ENCODE measurements at regions not wholly inside any gene's neighbourhood (a gene's known extent, or its start where the extent isn't known, plus 50 kb on each side); places are given as distances from the start of the nearest gene placed in this dataset.

- peaks cover 32% of the 10 kb centered on the region for H3K4me1 ChIP-seq
- H3K9me3 ChIP-seq, result no peaks in the 10 kb centered on the region
- no peaks in the 10 kb centered on the region for H3K27me3 ChIP-seq
- TF ChIP-seq POLR2A (IDR thresholded peaks at IDR 0.05) (no peak), POLR2AphosphoS5 (IDR thresholded peaks at IDR 0.05) (no peak), EP300 (IDR thresholded peaks at IDR 0.05) (no peak)
- TF ChIP-seq, protein P1, sequence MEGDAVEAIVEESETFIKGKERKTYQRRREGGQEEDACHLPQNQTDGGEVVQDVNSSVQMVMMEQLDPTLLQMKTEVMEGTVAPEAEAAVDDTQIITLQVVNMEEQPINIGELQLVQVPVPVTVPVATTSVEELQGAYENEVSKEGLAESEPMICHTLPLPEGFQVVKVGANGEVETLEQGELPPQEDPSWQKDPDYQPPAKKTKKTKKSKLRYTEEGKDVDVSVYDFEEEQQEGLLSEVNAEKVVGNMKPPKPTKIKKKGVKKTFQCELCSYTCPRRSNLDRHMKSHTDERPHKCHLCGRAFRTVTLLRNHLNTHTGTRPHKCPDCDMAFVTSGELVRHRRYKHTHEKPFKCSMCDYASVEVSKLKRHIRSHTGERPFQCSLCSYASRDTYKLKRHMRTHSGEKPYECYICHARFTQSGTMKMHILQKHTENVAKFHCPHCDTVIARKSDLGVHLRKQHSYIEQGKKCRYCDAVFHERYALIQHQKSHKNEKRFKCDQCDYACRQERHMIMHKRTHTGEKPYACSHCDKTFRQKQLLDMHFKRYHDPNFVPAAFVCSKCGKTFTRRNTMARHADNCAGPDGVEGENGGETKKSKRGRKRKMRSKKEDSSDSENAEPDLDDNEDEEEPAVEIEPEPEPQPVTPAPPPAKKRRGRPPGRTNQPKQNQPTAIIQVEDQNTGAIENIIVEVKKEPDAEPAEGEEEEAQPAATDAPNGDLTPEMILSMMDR (IDR thresholded peaks at IDR 0.05), result no peak
- no peaks in the 10 kb centered on the region for H3K36me3 ChIP-seq
- no peak overlapping the region for H3K4me3 ChIP-seq
- 96% methylated on average over 4 of the region's 5 CpGs for WGBS
- no peak for DNase-seq (ENCODE audit: low spot score in 2 of 2)
- no peak overlapping the region for H3K27ac ChIP-seq
Observed at GRCh38 chr5:173768267-173768806, 119.8 kb upstream of the CPEB4 start.

GRCh38 chr5:173768891-173769290, 119.3 kb upstream of the CPEB4 start:
- no peak for DNase-seq (ENCODE audit: low spot score in 2 of 2)
- peaks cover 32% of the 10 kb centered on the region for H3K4me1 ChIP-seq
- TF ChIP-seq, protein P1 (IDR thresholded peaks at IDR 0.05), result no peak
- TF ChIP-seq POLR2A (IDR thresholded peaks at IDR 0.05), result no peak
- H3K36me3 ChIP-seq, result no peaks in the 10 kb centered on the region
- no peaks in the 10 kb centered on the region for H3K27me3 ChIP-seq
- H3K9me3 ChIP-seq, result no peaks in the 10 kb centered on the region
- H3K4me3 ChIP-seq, result no peak overlapping the region
- 87% methylated on average over 1 of the region's 1 CpG for WGBS
- no peak overlapping the region for H3K27ac ChIP-seq

DNA sequence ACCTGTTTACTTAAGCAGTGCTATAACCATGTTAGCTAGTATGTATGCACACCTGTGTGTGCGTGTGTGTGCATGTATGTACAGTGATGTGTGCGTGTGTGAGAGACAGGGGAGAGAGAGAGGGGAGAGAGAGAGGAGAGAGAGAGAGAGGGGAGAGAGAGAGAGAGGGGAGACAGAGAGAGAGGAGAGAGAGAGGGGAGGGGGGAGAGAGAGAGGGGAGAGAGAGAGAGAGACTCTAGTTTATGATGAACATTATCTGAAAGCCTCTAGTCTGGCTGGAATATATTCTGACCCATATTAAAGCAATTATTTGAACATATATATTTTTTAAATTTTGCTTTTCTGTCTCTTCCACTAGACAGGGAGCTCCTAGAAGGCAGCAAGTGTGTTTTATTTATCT, 117.5 kb upstream of the CPEB4 start:
- Histone ChIP-seq H3K9me3 (no peaks in the 10 kb centered on the region), H3K4me1 (peaks cover 17% of the 10 kb centered on the region), H3K4me3 (no peak overlapping the region), H3K36me3 (no peaks in the 10 kb centered on the region), H3K27ac (no peak overlapping the region), H3K27me3 (no peaks in the 10 kb centered on the region)
- 77% methylated on average over 2 of the region's 2 CpGs for WGBS
- TF ChIP-seq POLR2AphosphoS5 (IDR thresholded peaks at IDR 0.05) (no peak), EP300 (IDR thresholded peaks at IDR 0.05) (no peak), POLR2A (IDR thresholded peaks at IDR 0.05) (no peak)
- TF ChIP-seq, protein P1 (IDR thresholded peaks at IDR 0.05), result no peak
- DNase-seq (ENCODE audit: low spot score in 2 of 2), result no peak

DNA sequence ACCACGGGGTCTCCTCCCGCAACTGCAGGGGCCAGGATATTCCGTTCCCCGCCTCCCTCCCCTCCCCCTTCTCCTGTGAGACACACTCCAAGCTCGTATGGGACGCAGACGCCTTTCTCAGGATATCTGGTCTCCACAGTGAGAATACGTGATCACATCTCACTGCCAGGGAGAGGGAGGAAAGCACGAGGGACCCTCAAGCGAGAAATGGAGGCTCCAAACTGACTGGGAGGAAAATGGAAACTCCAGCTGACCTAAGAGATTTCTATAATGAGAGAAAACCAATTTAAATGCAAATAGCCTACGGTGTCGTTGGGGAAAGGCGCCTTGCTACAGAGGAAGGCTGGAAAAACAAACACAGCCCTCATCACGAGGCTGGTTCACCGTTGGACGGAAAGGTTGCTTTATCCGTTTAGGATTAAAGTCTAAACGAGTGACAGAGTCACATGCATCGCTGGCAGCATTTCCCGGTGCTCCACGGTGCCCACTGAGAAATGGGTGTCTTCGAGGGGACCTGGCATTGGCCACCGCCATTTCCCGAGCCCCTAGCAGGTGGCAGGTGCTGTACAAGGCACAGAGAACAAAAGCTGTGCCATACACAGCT, 116.9 kb upstream of the CPEB4 start:
- H3K9me3 ChIP-seq, result no peaks in the 10 kb centered on the region
- H3K36me3 ChIP-seq, result no peaks in the 10 kb centered on the region
- no peak overlapping the region for H3K27ac ChIP-seq
- H3K4me1 ChIP-seq, result peaks cover 12% of the 10 kb centered on the region
- WGBS, result 47% methylated on average over 24 of the region's 24 CpGs
- TF ChIP-seq POLR2A (IDR thresholded peaks at IDR 0.05) (no peak), POLR2AphosphoS5 (IDR thresholded peaks at IDR 0.05) (no peak), EP300 (IDR thresholded peaks at IDR 0.05) (no peak)
- TF ChIP-seq, protein P1 (IDR thresholded peaks at IDR 0.05), result no peak
- H3K4me3 ChIP-seq, result no peak overlapping the region
- no peak for DNase-seq (ENCODE audit: low spot score in 2 of 2)
- H3K27me3 ChIP-seq, result no peaks in the 10 kb centered on the region

DNA sequence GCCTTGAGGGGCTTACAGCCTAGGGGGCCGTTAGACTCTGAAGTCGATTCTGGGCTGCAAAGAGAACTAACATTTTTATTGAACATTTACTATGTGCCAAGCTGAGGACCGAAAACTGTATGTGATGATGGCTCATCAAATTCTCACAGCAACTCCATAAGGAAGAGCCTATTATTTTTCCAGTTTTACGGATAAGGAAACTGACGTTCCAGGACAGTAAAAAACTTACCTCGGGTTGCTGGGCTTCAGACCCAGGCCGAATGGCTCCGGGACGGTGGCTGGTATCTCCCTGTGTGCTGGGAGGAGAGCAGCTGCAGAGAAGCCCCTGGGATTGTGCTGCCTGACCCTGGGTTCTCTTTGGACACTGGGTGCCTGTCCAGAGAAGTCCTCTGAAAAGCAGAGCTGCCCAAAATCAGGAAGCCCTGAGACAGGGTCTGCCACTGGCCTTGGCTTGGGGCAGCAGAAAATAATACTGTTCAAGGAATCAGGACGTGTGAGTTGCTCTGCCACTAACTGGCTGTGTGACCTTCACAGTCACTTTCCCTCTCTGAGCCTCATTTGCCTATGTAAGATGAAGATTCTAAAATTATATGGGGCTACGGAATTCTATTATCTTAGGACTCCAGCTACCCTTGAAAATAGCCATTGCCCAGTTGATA, 116.3 kb upstream of the CPEB4 start:
- no peaks in the 10 kb centered on the region for H3K27me3 ChIP-seq
- 90% methylated on average over 10 of the region's 11 CpGs for WGBS
- no peak for TF ChIP-seq POLR2AphosphoS5 (IDR thresholded peaks at IDR 0.05)
- no peak for TF ChIP-seq EP300 (IDR thresholded peaks at IDR 0.05)
- TF ChIP-seq POLR2A (IDR thresholded peaks at IDR 0.05), result no peak
- TF ChIP-seq, protein P1 (IDR thresholded peaks at IDR 0.05), result no peak
- H3K9me3 ChIP-seq, result no peaks in the 10 kb centered on the region
- H3K36me3 ChIP-seq, result no peaks in the 10 kb centered on the region
- H3K27ac ChIP-seq, result no peak overlapping the region
- no peak overlapping the region for H3K4me3 ChIP-seq
- DNase-seq (ENCODE audit: low spot score in 2 of 2), result no peak
- H3K4me1 ChIP-seq, result peaks cover 9% of the 10 kb centered on the region

Measured in suprapubic skin (tissue), 4 donors.